ENCODE measurements at regions not wholly inside any gene's neighbourhood (a gene's known extent, or its start where the extent isn't known, plus 50 kb on each side); places are given as distances from the start of the nearest gene placed in this dataset.

DNA sequence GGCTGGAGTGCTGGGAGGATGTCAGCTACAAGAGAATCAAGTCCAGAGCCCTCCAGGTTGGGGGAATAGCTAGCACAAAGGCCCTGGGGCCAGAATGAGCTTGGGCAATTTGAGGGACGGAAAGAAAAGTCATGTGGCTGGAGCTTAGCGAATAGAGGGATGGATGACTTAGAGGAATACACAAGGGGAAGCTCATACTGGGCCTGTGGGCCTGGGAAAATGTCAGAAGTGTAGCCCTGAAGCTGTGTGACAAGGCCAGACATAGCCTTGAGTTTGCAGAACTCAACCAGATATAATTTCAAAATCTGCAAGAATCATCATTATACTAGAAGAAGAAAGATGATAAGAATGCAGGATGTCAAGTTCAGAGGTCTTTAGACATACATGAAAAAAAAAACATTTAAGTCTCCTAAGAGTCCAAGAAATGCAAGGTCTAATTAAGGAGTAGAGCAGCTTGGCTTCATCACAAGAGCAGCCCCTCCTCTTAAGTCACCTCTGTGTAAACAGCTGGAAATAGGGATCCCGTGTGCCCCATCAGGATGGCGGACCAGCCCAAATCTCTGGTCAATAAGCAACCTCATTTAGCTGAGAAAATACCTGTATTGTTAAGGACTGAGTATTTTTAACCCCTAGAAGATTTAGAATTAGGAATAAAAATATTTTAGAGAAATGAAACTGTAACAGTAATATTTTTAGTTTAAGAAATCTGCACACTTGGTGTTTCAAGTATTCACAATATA is 66.6 kb downstream of the ABCC12 start:
- Histone ChIP-seq H2BK5ac (ENCODE audit: low read depth, low read length, poor library complexity, severe bottlenecking) (no peak overlapping the region), H3K4me1 (ENCODE audit: control insufficient read depth, insufficient read depth, low read depth, low read length) (no peaks in the 10 kb centered on the region), H3K9me3 (ENCODE audit: control insufficient read depth, low read length) (no peaks in the 10 kb centered on the region), H3K4ac (ENCODE audit: low read depth in 1 of 2, low read length in 2 of 2) (no peak overlapping the region), H3K79me1 (replicated peaks; ENCODE audit: low read length, poor library complexity, severe bottlenecking) (no peaks in the 10 kb centered on the region), H3K9ac (ENCODE audit: low read length) (no peak overlapping the region), H3K4me2 (ENCODE audit: low read length, poor library complexity, severe bottlenecking) (no peak overlapping the region), H2AK5ac (ENCODE audit: low read length, severe bottlenecking) (no peak overlapping the region), H3K27me3 (ENCODE audit: control insufficient read depth in 1 of 2, insufficient read depth in 1 of 2, low read length in 2 of 2) (peaks cover 23 to 33% of the 10 kb centered on the region in 2 experiments), H2AFZ (ENCODE audit: low read depth, low read length) (no peak overlapping the region), H3K18ac (ENCODE audit: low read depth in 1 of 2, low read length in 2 of 2) (no peak overlapping the region), H3K23ac (ENCODE audit: low read length in 2 of 2) (no peak overlapping the region), H3K4me3 (ENCODE audit: insufficient read depth in 1 of 2, low read depth in 1 of 2, low read length in 2 of 2) (no peak overlapping the region), H2BK120ac (ENCODE audit: low read depth, low read length) (no peak overlapping the region), H3K36me3 (ENCODE audit: control insufficient read depth in 1 of 2, insufficient read depth in 2 of 2, low read depth in 1 of 2, low read length in 2 of 2) (no peaks in the 10 kb centered on the region), H2BK15ac (ENCODE audit: low read depth, poor library complexity, severe bottlenecking) (no peak overlapping the region), H4K8ac (ENCODE audit: low read length) (no peak overlapping the region), H3K27ac (ENCODE audit: low read length, poor library complexity, severe bottlenecking) (no peak overlapping the region), H2BK12ac (ENCODE audit: low read length in 2 of 2) (no peak overlapping the region), H3K14ac (ENCODE audit: low read length in 2 of 2) (no peak overlapping the region), H4K91ac (ENCODE audit: low read length) (no peak overlapping the region)
- DNase-seq = no peak
- 66% methylated on average over 4 of the region's 4 CpGs for WGBS

DNA sequence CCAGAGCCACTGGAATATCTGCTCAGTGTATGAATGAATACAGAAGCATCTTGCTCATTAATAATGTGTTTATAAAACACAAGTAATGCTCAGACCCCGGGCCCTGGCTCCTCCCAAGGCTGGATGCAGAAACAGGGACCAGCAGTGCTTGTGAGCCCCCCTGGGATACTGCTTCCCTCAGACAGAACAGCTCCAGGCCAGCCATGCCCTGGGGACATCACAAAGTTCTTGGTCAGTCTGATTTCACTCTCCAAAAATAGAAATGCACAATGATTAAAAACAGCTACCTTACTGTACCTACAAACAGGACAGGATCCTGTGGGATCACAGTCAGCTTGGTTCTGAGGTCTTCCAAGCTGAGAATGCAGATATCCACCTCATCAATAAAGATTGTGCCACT is 68.2 kb downstream of the ABCC12 start:
- no peak overlapping the region for H2AK5ac ChIP-seq (ENCODE audit: low read length, severe bottlenecking)
- H2BK12ac ChIP-seq (ENCODE audit: low read length in 2 of 2) = no peak overlapping the region
- H3K9ac ChIP-seq (ENCODE audit: low read length) = no peak overlapping the region
- no peak overlapping the region for H2BK15ac ChIP-seq (ENCODE audit: low read depth, poor library complexity, severe bottlenecking)
- DNase-seq = no peak
- no peak overlapping the region for H3K4me3 ChIP-seq (ENCODE audit: insufficient read depth in 1 of 2, low read depth in 1 of 2, low read length in 2 of 2)
- no peak overlapping the region for H2BK5ac ChIP-seq (ENCODE audit: low read depth, low read length, poor library complexity, severe bottlenecking)
- peaks cover 17 to 21% of the 10 kb centered on the region in 2 experiments for H3K27me3 ChIP-seq (ENCODE audit: control insufficient read depth in 1 of 2, insufficient read depth in 1 of 2, low read length in 2 of 2)
- no peaks in the 10 kb centered on the region for H3K36me3 ChIP-seq (ENCODE audit: control insufficient read depth in 1 of 2, insufficient read depth in 2 of 2, low read depth in 1 of 2, low read length in 2 of 2)
- H4K91ac ChIP-seq (ENCODE audit: low read length) = no peak overlapping the region
- no peak overlapping the region for H3K27ac ChIP-seq (ENCODE audit: low read length, poor library complexity, severe bottlenecking)
- H4K8ac ChIP-seq (ENCODE audit: low read length) = no peak overlapping the region
- no peaks in the 10 kb centered on the region for H3K4me1 ChIP-seq (ENCODE audit: control insufficient read depth, insufficient read depth, low read depth, low read length)
- no peak overlapping the region for H2AFZ ChIP-seq (ENCODE audit: low read depth, low read length)
- H3K4me2 ChIP-seq (ENCODE audit: low read length, poor library complexity, severe bottlenecking) = no peak overlapping the region
- no peak overlapping the region for H3K4ac ChIP-seq (ENCODE audit: low read depth in 1 of 2, low read length in 2 of 2)
- H3K9me3 ChIP-seq (ENCODE audit: control insufficient read depth, low read length) = peaks cover 6% of the 10 kb centered on the region
- no peaks in the 10 kb centered on the region for H3K79me1 ChIP-seq (replicated peaks; ENCODE audit: low read length, poor library complexity, severe bottlenecking)
- H2BK120ac ChIP-seq (ENCODE audit: low read depth, low read length) = no peak overlapping the region
- H3K23ac ChIP-seq (ENCODE audit: low read length in 2 of 2) = no peak overlapping the region
- no peak overlapping the region for H3K18ac ChIP-seq (ENCODE audit: low read depth in 1 of 2, low read length in 2 of 2)
- 55% methylated on average over 1 of the region's 1 CpG for WGBS
- H3K14ac ChIP-seq (ENCODE audit: low read length in 2 of 2) = no peak overlapping the region

DNA sequence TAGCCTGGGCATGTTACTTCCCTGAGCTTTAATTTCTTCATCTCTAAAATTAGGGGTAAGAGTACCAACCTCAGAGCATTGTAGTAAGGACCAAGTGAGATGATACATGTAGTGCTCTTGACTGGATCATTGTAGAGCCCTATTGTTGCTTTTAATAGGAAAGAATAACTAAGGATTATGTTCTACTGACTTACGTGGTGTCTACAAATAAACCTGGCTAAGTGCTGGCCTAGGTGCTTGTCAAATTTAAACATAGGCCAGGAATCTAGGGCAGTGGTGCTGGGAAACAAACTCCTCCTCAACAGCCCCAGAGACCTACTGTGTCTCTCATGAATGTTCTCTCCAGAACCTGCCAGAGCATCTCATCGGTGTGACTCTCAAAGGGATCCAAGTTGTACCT is 69.4 kb downstream of the ABCC12 start:
- Histone ChIP-seq H4K8ac (ENCODE audit: low read length) (no peak overlapping the region), H3K4me1 (ENCODE audit: control insufficient read depth, insufficient read depth, low read depth, low read length) (no peaks in the 10 kb centered on the region), H3K4ac (ENCODE audit: low read depth in 1 of 2, low read length in 2 of 2) (no peak overlapping the region), H3K27ac (ENCODE audit: low read length, poor library complexity, severe bottlenecking) (no peak overlapping the region), H2BK15ac (ENCODE audit: low read depth, poor library complexity, severe bottlenecking) (no peak overlapping the region), H3K14ac (ENCODE audit: low read length in 2 of 2) (no peak overlapping the region), H3K36me3 (ENCODE audit: control insufficient read depth in 1 of 2, insufficient read depth in 2 of 2, low read depth in 1 of 2, low read length in 2 of 2) (no peaks in the 10 kb centered on the region), H3K23ac (ENCODE audit: low read length in 2 of 2) (no peak overlapping the region), H4K91ac (ENCODE audit: low read length) (no peak overlapping the region), H3K18ac (ENCODE audit: low read depth in 1 of 2, low read length in 2 of 2) (no peak overlapping the region), H3K27me3 (ENCODE audit: control insufficient read depth in 1 of 2, insufficient read depth in 1 of 2, low read length in 2 of 2) (peaks cover 5 to 12% of the 10 kb centered on the region in 2 experiments), H2BK5ac (ENCODE audit: low read depth, low read length, poor library complexity, severe bottlenecking) (no peak overlapping the region), H2BK12ac (ENCODE audit: low read length in 2 of 2) (no peak overlapping the region), H3K79me1 (replicated peaks; ENCODE audit: low read length, poor library complexity, severe bottlenecking) (no peaks in the 10 kb centered on the region), H3K9me3 (ENCODE audit: control insufficient read depth, low read length) (peaks cover 6% of the 10 kb centered on the region), H3K9ac (ENCODE audit: low read length) (no peak overlapping the region), H3K4me3 (ENCODE audit: insufficient read depth in 1 of 2, low read depth in 1 of 2, low read length in 2 of 2) (no peak overlapping the region), H3K4me2 (ENCODE audit: low read length, poor library complexity, severe bottlenecking) (no peak overlapping the region), H2AK5ac (ENCODE audit: low read length, severe bottlenecking) (no peak overlapping the region), H2AFZ (ENCODE audit: low read depth, low read length) (no peak overlapping the region), H2BK120ac (ENCODE audit: low read depth, low read length) (no peak overlapping the region)
- WGBS = 89% methylated on average over 2 of the region's 2 CpGs
- DNase-seq = no peak

DNA sequence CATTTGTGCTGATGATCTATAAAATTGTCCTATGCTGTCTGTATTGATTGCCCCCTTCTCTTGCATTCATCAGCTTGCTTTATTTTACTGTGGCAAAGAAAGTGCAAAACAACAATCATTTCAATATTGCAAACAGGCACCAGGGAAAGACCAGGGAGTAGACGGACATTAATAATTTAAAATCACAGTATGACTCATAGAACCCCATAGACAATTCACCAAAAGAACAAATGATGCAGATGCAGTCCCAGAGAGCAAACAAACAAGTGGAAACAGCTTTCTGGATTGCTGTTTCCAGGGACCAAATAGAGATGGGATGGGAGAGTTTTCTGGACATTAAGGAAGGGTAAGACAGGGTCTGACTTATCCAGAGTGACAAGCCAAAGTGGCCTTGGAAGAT is 70.1 kb downstream of the ABCC12 start:
- Histone ChIP-seq H2AFZ (ENCODE audit: low read depth, low read length) (no peak overlapping the region), H3K18ac (ENCODE audit: low read depth in 1 of 2, low read length in 2 of 2) (no peak overlapping the region), H3K23ac (ENCODE audit: low read length in 2 of 2) (no peak overlapping the region), H3K4me1 (ENCODE audit: control insufficient read depth, insufficient read depth, low read depth, low read length) (no peaks in the 10 kb centered on the region), H3K4me3 (ENCODE audit: insufficient read depth in 1 of 2, low read depth in 1 of 2, low read length in 2 of 2) (no peak overlapping the region), H2BK120ac (ENCODE audit: low read depth, low read length) (no peak overlapping the region), H4K91ac (ENCODE audit: low read length) (no peak overlapping the region), H3K4ac (ENCODE audit: low read depth in 1 of 2, low read length in 2 of 2) (no peak overlapping the region), H3K14ac (ENCODE audit: low read length in 2 of 2) (no peak overlapping the region), H4K8ac (ENCODE audit: low read length) (no peak overlapping the region), H3K9me3 (ENCODE audit: control insufficient read depth, low read length) (peaks cover 6% of the 10 kb centered on the region), H2BK5ac (ENCODE audit: low read depth, low read length, poor library complexity, severe bottlenecking) (no peak overlapping the region), H2BK12ac (ENCODE audit: low read length in 2 of 2) (no peak overlapping the region), H3K27me3 (ENCODE audit: control insufficient read depth in 1 of 2, insufficient read depth in 1 of 2, low read length in 2 of 2) (peaks cover 0 to 9% of the 10 kb centered on the region in 2 experiments), H3K9ac (ENCODE audit: low read length) (no peak overlapping the region), H2BK15ac (ENCODE audit: low read depth, poor library complexity, severe bottlenecking) (no peak overlapping the region), H2AK5ac (ENCODE audit: low read length, severe bottlenecking) (no peak overlapping the region), H3K4me2 (ENCODE audit: low read length, poor library complexity, severe bottlenecking) (no peak overlapping the region), H3K27ac (ENCODE audit: low read length, poor library complexity, severe bottlenecking) (no peak overlapping the region), H3K79me1 (replicated peaks; ENCODE audit: low read length, poor library complexity, severe bottlenecking) (no peaks in the 10 kb centered on the region), H3K36me3 (ENCODE audit: control insufficient read depth in 1 of 2, insufficient read depth in 2 of 2, low read depth in 1 of 2, low read length in 2 of 2) (no peaks in the 10 kb centered on the region)
- WGBS = 77% methylated on average over 1 of the region's 1 CpG
- DNase-seq = no peak

Measured in mesenchymal stem cell (in vitro differentiated cells and primary cell).